Endothelial cell of umbilical vein (primary cell): ENCODE measurements at regions not wholly inside any gene's neighbourhood (a gene's known extent, or its start where the extent isn't known, plus 50 kb on each side); places are given as distances from the start of the nearest gene placed in this dataset.

ENCODE experiments used
- BruUV-seq: library from RNA; stranded (reverse); fragments of 400-500 nt; replicated peaks from 2 replicates; lab custom pipeline; 2021; lab: Mats Ljungman, UMichigan
- CTCF ChIA-PET: fragments of 300-600, 350-600 bp; sonication (Branson Sonifier 250); formaldehyde crosslinking; loops from one replicate; lab custom pipeline; 2021; ENCODE audit warnings: antibody characterized with exemption, inconsistent platforms; lab: Charles Lee
- POLR2A ChIA-PET: fragments of 300-600, 350-600 bp; sonication (Branson Sonifier 250); formaldehyde crosslinking; loops from one replicate; lab custom pipeline; 2021; ENCODE audit warnings: antibody characterized with exemption, inconsistent platforms; lab: Charles Lee
- DNase-seq: peaks from one replicate; pipeline ENCODE4 v3.0.0-alpha.2; 2011; ENCODE audit warnings: low read depth, low spot score
- FAIRE-seq: peaks from 2 replicates; lab custom pipeline; 2011; peaks lifted over from hg19 to GRCh38; lab: Jason Lieb, UNC
- H2AFZ ChIP-seq: 2 replicates; pipeline ENCODE4 v1.6.0; 2012; ENCODE audit warnings: low read depth, low read length, control low read depth, inconsistent platforms
- H3K27ac ChIP-seq: 2 replicates; pipeline ENCODE4 v1.5.1; 2011; ENCODE audit warnings: low read depth, mild to moderate bottlenecking, control low read depth, low read length, moderate library complexity; ENCODE audit not compliant: insufficient read depth
- H3K27me3 ChIP-seq, 2 experiments: 2 replicates each; pipeline versions ENCODE4 v1.6.0 to v1.6.1; 2011; ENCODE audit warnings: low read length in 2 of 2, mixed read lengths in 1 of 2; ENCODE audit not compliant: control insufficient read depth in 2 of 2, insufficient read depth in 2 of 2
- H3K36me3 ChIP-seq, 2 experiments: 2 replicates in 1 of 2; 3 replicates in 1 of 2; pipeline ENCODE4 v1.5.1; 2011; ENCODE audit warnings: low read length in 2 of 2, mild to moderate bottlenecking in 1 of 2, moderate library complexity in 1 of 2; ENCODE audit not compliant: control insufficient read depth in 2 of 2, insufficient read depth in 2 of 2; ENCODE audit errors: extremely low read depth in 1 of 2
- H3K4me1 ChIP-seq: 3 replicates; pipeline ENCODE4 v1.5.1; 2011; ENCODE audit warnings: mild to moderate bottlenecking, low read length; ENCODE audit not compliant: control insufficient read depth, insufficient read depth; ENCODE audit errors: extremely low read depth
- H3K4me2 ChIP-seq: 2 replicates; pipeline ENCODE4 v1.6.1; 2011; ENCODE audit warnings: low read length, control low read depth, mixed read lengths; ENCODE audit not compliant: insufficient read depth
- H3K4me3 ChIP-seq, 3 experiments: fragments of 200-600 bp in 1 of 3; sonication (generic), shearing (Covaris generic) in 1 of 3; replicated peaks in 1 of 3; 2 replicates each; pipeline ENCODE4 v1.5.1; 2011 to 2016; ENCODE audit warnings: control low read depth in 3 of 3, low read length in 3 of 3, mild to moderate bottlenecking in 2 of 3, inconsistent platforms in 1 of 3, low read depth in 1 of 3, moderate library complexity in 1 of 3; ENCODE audit not compliant: insufficient read depth in 1 of 3
- H3K79me2 ChIP-seq: 2 replicates; pipeline ENCODE4 v1.6.0; 2012; ENCODE audit warnings: low read length, inconsistent platforms; ENCODE audit not compliant: control insufficient read depth, insufficient read depth
- H3K9ac ChIP-seq: replicated peaks from 2 replicates; pipeline ENCODE3; 2011; ENCODE audit warnings: low read length, control low read depth; ENCODE audit not compliant: insufficient read depth; ENCODE audit errors: extremely low read depth
- H3K9me1 ChIP-seq: replicated peaks from 3 replicates; pipeline ENCODE4 v1.6.0; 2011; ENCODE audit warnings: mild to moderate bottlenecking, low read length; ENCODE audit not compliant: control insufficient read depth, insufficient read depth; ENCODE audit errors: extremely low read depth
- H3K9me3 ChIP-seq: replicated peaks from 2 replicates; pipeline ENCODE4 v1.5.1; 2012; ENCODE audit warnings: low read length, inconsistent platforms; ENCODE audit not compliant: control insufficient read depth, insufficient read depth
- H4K20me1 ChIP-seq: replicated peaks from 2 replicates; pipeline ENCODE3; 2011; ENCODE audit warnings: mild to moderate bottlenecking, low read length; ENCODE audit not compliant: control insufficient read depth, insufficient read depth; ENCODE audit errors: extremely low read depth
- EZH2 ChIP-seq: IDR thresholded peaks from 2 replicates; pipeline ENCODE4 v1.6.1; 2012; ENCODE audit warnings: borderline replicate concordance, low read depth, mild to moderate bottlenecking, moderate library complexity, low read length, inconsistent platforms; ENCODE audit not compliant: severe bottlenecking
- FOS ChIP-seq: IDR thresholded peaks from 2 replicates; pipeline ENCODE4 v1.6.1; 2011; ENCODE audit warnings: mild to moderate bottlenecking, low read length, moderate library complexity, borderline replicate concordance; ENCODE audit not compliant: insufficient read depth
- GATA2 ChIP-seq: IDR thresholded peaks from 2 replicates; pipeline ENCODE4 v1.7.0; 2011; ENCODE audit warnings: low read depth, mild to moderate bottlenecking, moderate library complexity, mixed read lengths, low read length; ENCODE audit not compliant: insufficient read length, insufficient read depth
- JUN ChIP-seq: IDR thresholded peaks from 2 replicates; pipeline ENCODE4 v1.6.1; 2011; ENCODE audit warnings: borderline replicate concordance, low read depth; ENCODE audit not compliant: insufficient read length, insufficient read depth
- POLR2A ChIP-seq: IDR thresholded peaks from 2 replicates; pipeline ENCODE4 v1.6.1; 2012; ENCODE audit warnings: low read depth, mild to moderate bottlenecking, control low read depth, low read length
- POLR2AphosphoS5 ChIP-seq: IDR thresholded peaks from 2 replicates; pipeline ENCODE4 v1.6.1; 2012; ENCODE audit warnings: low read depth, mild to moderate bottlenecking, control low read depth, low read length, moderate library complexity; ENCODE audit not compliant: insufficient read depth
- dilution Hi-C: fragments of 300-500 bp; cut with MboI; formaldehyde crosslinking; loops from one replicate; pipeline ENCODE4 v1.15.0; 2019; ENCODE audit warnings: low sequenced_read_pairs; ENCODE audit not compliant: extremely low pct_ligation_motif_present
- intact Hi-C: fragments of 100-400 bp; cut with micrococcal nuclease; formaldehyde crosslinking; loops from one replicate; pipeline ENCODE4 v1.10.0; 2022
- TF ChIP-seq, protein P1 (sequence below), 2 donors: IDR thresholded peaks; 1 replicate in 1 of 2; 2 replicates in 1 of 2; pipeline ENCODE4 v1.5.1; 2011; ENCODE audit warnings: low read length in 2 of 2, mild to moderate bottlenecking in 2 of 2, moderate library complexity in 2 of 2, control low read depth in 1 of 2, inconsistent platforms in 1 of 2, low read depth in 1 of 2; ENCODE audit not compliant: insufficient read depth in 1 of 2; ENCODE audit errors: extremely low read depth in 1 of 2
- TF ChIP-seq, protein P2 (sequence below): IDR thresholded peaks from 2 replicates; pipeline ENCODE4 v1.6.1; 2011; ENCODE audit not compliant: insufficient read depth, insufficient read length

DNA sequence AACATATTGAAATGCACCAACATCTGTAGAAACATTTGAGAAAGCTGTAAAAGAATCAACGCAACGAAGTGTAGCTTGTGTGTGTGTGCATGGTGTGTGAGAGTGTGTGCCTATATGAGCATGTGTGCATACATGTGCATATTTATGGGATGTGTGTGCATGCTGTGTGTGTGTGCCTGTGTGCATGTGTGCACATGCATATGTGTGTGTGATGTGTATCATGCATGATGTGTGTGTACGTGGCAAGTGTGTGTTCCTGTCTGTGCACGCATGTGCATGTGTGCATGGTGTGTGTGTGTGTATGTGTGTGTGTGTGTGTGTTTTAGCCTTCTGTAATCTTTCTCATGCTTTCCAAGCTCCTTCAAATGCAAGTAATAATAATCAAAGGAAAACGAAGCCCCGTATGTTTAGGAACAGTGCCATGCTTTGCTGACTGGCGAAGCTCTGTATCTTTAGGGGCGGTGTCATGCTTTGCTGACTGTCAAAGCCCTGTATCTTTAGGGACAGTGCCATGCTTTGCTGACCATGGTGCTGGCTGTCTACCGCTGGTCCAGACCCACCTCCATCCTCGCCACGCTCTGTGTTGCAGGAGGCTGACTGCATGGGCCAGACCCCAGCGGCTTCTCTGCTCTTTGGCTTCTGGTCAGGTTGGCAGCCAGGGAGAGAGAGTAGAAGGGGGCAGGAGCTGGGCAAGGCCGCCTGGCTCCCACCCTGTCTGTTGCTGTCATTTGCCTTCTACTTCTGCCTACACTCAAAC lies 129.2 kb downstream of the ASB1 start:
- TF ChIP-seq FOS: no peak
- TF ChIP-seq POLR2A: no peak
- TF ChIP-seq, protein P1, sequence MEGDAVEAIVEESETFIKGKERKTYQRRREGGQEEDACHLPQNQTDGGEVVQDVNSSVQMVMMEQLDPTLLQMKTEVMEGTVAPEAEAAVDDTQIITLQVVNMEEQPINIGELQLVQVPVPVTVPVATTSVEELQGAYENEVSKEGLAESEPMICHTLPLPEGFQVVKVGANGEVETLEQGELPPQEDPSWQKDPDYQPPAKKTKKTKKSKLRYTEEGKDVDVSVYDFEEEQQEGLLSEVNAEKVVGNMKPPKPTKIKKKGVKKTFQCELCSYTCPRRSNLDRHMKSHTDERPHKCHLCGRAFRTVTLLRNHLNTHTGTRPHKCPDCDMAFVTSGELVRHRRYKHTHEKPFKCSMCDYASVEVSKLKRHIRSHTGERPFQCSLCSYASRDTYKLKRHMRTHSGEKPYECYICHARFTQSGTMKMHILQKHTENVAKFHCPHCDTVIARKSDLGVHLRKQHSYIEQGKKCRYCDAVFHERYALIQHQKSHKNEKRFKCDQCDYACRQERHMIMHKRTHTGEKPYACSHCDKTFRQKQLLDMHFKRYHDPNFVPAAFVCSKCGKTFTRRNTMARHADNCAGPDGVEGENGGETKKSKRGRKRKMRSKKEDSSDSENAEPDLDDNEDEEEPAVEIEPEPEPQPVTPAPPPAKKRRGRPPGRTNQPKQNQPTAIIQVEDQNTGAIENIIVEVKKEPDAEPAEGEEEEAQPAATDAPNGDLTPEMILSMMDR (IDR thresholded peaks at IDR 0.05; ENCODE audit: extremely low read depth in 1 of 2, insufficient read depth in 1 of 2, low read depth in 1 of 2, low read length in 2 of 2): no peak
- no peak for TF ChIP-seq POLR2AphosphoS5
- TF ChIP-seq GATA2: no peak
- TF ChIP-seq, protein P2, sequence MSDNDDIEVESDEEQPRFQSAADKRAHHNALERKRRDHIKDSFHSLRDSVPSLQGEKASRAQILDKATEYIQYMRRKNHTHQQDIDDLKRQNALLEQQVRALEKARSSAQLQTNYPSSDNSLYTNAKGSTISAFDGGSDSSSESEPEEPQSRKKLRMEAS: no peak
- no peak for TF ChIP-seq JUN
- no peak for TF ChIP-seq EZH2
- POLR2A ChIA-PET: no interaction called here
- H3K9ac ChIP-seq: no peak overlapping the region
- FAIRE-seq (no peak), DNase-seq (no peak)
- BruUV-seq: no TSS peak
- CTCF ChIA-PET: interaction anchor here (2.3 kb wide), 1 partner anchor 43 kb away, joined by 7 read pairs; no protein-coding TSS in a partner anchor
- H3K9me3 ChIP-seq: no peaks in the 10 kb centered on the region
- no peaks in the 10 kb centered on the region for H3K79me2 ChIP-seq
- no peak overlapping the region for H3K27ac ChIP-seq
- no peaks in the 10 kb centered on the region for H4K20me1 ChIP-seq
- intact Hi-C loops: no loop called here
- H3K4me2 ChIP-seq: no peak overlapping the region
- no peaks in the 10 kb centered on the region for H3K36me3 ChIP-seq
- dilution Hi-C loops: no loop called here
- no peak overlapping the region for H3K4me3 ChIP-seq
- H3K9me1 ChIP-seq: no peaks in the 10 kb centered on the region
- no peaks in the 10 kb centered on the region for H3K27me3 ChIP-seq
- no peaks in the 10 kb centered on the region for H3K4me1 ChIP-seq
- no peak overlapping the region for H2AFZ ChIP-seq
